Sigmoid colon (tissue), 6 donors: ENCODE measurements at regions not wholly inside any gene's neighbourhood (a gene's known extent, or its start where the extent isn't known, plus 50 kb on each side); places are given as distances from the start of the nearest gene placed in this dataset.

Experiments
- DNase-seq: peaks from one replicate; pipeline ENCODE4 v3.0.0-alpha.2; 2019
- H3K27ac ChIP-seq, 4 donors: fragments of 200-600 bp; sonication (generic); one replicate each; pipeline ENCODE4 v1.5.1; 2016 to 2019; ENCODE audit warnings: mild to moderate bottlenecking in 1 of 4
- H3K27me3 ChIP-seq, 3 donors: fragments of 200-600 bp; sonication (generic); one replicate each; pipeline ENCODE4 v1.5.1; 2019; ENCODE audit warnings: mild to moderate bottlenecking in 1 of 3
- H3K36me3 ChIP-seq, 4 donors: fragments of 200-600 bp; sonication (generic); one replicate each; pipeline ENCODE4 v1.5.1; 2016 to 2019
- H3K4me1 ChIP-seq, 4 donors: fragments of 200-600 bp; sonication (generic); one replicate each; pipeline ENCODE4 v1.5.1; 2017 to 2019
- H3K4me3 ChIP-seq, 4 donors: fragments of 200-600 bp; sonication (generic); one replicate each; pipeline ENCODE4 v1.5.1; 2017 to 2019; ENCODE audit warnings: mild to moderate bottlenecking in 2 of 4, moderate library complexity in 1 of 4
- H3K9me3 ChIP-seq, 4 donors: fragments of 200-600 bp in 3 of 4; sonication (generic) in 3 of 4; one replicate each; pipeline versions ENCODE4 v1.5.1 to v1.6.1; 2013 to 2019
- EP300 ChIP-seq, 4 donors: sonication (generic); formaldehyde crosslinking; IDR thresholded peaks; one replicate each; pipeline ENCODE4 v1.6.1; 2017; ENCODE audit warnings: antibody characterized with exemption in 4 of 4
- POLR2A ChIP-seq, 2 donors: fragments of 450-650 bp; IDR thresholded peaks; one replicate each; pipeline ENCODE4 v1.6.1; 2016; ENCODE audit warnings: antibody characterized with exemption in 2 of 2, mild to moderate bottlenecking in 2 of 2, moderate library complexity in 2 of 2
- POLR2AphosphoS5 ChIP-seq, 4 donors: sonication (generic); formaldehyde crosslinking; IDR thresholded peaks; one replicate each; pipeline ENCODE4 v1.6.1; 2017; ENCODE audit warnings: antibody characterized with exemption in 4 of 4
- WGBS, 2 donors: extraction: QIAGEN DNeasy Blood & Tissue Kit; methylation state at CpG; one replicate each; pipeline ENCODE4 v1.1.7; 2013; 5-methylcytosine and 5-hydroxymethylcytosine counted together
- intact Hi-C: fragments of 100-400 bp; cut with DNase I; formaldehyde crosslinking; loops from one replicate; pipeline ENCODE4 v1.15.1; 2023
- TF ChIP-seq, protein P1 (sequence below), 4 experiments: fragments of 450-650 bp in 3 of 4; fragments of 200-600 bp in 1 of 4; IDR thresholded peaks; one replicate each; pipeline ENCODE4 v1.5.1; 2016 to 2019; ENCODE audit warnings: antibody characterized with exemption in 4 of 4, mild to moderate bottlenecking in 3 of 4, moderate library complexity in 2 of 4
- donor health status: healthy with polysubstance abuse.
- donor health status: healthy.

GRCh38 chr13:65401315-65401714 lies 1828.8 kb downstream of the PCDH9 start:
- Histone ChIP-seq H3K36me3 (no peaks in the 10 kb centered on the region), H3K9me3 (no peaks in the 10 kb centered on the region), H3K27me3 (no peaks in the 10 kb centered on the region), H3K4me1 (no peaks in the 10 kb centered on the region), H3K27ac (no peak overlapping the region), H3K4me3 (no peak overlapping the region)
- TF ChIP-seq EP300 (IDR thresholded peaks at IDR 0.05) (no peak), POLR2A (IDR thresholded peaks at IDR 0.05) (no peak), POLR2AphosphoS5 (IDR thresholded peaks at IDR 0.05) (no peak)
- TF ChIP-seq, protein P1, sequence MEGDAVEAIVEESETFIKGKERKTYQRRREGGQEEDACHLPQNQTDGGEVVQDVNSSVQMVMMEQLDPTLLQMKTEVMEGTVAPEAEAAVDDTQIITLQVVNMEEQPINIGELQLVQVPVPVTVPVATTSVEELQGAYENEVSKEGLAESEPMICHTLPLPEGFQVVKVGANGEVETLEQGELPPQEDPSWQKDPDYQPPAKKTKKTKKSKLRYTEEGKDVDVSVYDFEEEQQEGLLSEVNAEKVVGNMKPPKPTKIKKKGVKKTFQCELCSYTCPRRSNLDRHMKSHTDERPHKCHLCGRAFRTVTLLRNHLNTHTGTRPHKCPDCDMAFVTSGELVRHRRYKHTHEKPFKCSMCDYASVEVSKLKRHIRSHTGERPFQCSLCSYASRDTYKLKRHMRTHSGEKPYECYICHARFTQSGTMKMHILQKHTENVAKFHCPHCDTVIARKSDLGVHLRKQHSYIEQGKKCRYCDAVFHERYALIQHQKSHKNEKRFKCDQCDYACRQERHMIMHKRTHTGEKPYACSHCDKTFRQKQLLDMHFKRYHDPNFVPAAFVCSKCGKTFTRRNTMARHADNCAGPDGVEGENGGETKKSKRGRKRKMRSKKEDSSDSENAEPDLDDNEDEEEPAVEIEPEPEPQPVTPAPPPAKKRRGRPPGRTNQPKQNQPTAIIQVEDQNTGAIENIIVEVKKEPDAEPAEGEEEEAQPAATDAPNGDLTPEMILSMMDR (IDR thresholded peaks at IDR 0.05): no peak
- intact Hi-C loops: no loop called here
- DNase-seq: no peak

- TF ChIP-seq POLR2AphosphoS5 (IDR thresholded peaks at IDR 0.05): no peak
- TF ChIP-seq POLR2A (IDR thresholded peaks at IDR 0.05): no peak
- no peaks in the 10 kb centered on the region for H3K27me3 ChIP-seq
- no peaks in the 10 kb centered on the region for H3K4me1 ChIP-seq
- 68 to 74% methylated on average over 2 of the region's 2 CpGs for WGBS, 2 donors
- H3K9me3 ChIP-seq: no peaks in the 10 kb centered on the region
- DNase-seq: no peak
- intact Hi-C loops: no loop called here
- no peak overlapping the region for H3K27ac ChIP-seq
- H3K4me3 ChIP-seq: no peak overlapping the region
- no peaks in the 10 kb centered on the region for H3K36me3 ChIP-seq
These were observed 1829.4 kb downstream of the PCDH9 start for GRCh38 chr13:65400702-65401101.

- Histone ChIP-seq H3K27ac (no peak overlapping the region), H3K4me3 (no peak overlapping the region), H3K27me3 (no peaks in the 10 kb centered on the region), H3K9me3 (peaks cover 0 to 4% (median 0%) of the 10 kb centered on the region in 4 donors), H3K4me1 (no peaks in the 10 kb centered on the region), H3K36me3 (no peaks in the 10 kb centered on the region)
- intact Hi-C loops: no loop called here
- WGBS, 2 donors: 72 to 80% methylated on average over 6 of the region's 6 CpGs
- no peak for DNase-seq
- TF ChIP-seq POLR2AphosphoS5 (IDR thresholded peaks at IDR 0.05) (no peak), POLR2A (IDR thresholded peaks at IDR 0.05) (no peak), EP300 (IDR thresholded peaks at IDR 0.05) (no peak)
- TF ChIP-seq, protein P1 (IDR thresholded peaks at IDR 0.05): no peak
These were observed 1842.3 kb downstream of the PCDH9 start for GRCh38 chr13:65387743-65388347.

- 54 to 76% methylated on average over 3 of the region's 3 CpGs for WGBS, 2 donors
- TF ChIP-seq EP300 (IDR thresholded peaks at IDR 0.05) (no peak), POLR2A (IDR thresholded peaks at IDR 0.05) (no peak), POLR2AphosphoS5 (IDR thresholded peaks at IDR 0.05) (no peak)
- TF ChIP-seq, protein P1 (IDR thresholded peaks at IDR 0.05): no peak
- no peak overlapping the region for H3K27ac ChIP-seq
These were observed 1851.1 kb downstream of the PCDH9 start for GRCh38 chr13:65378943-65379519.

GRCh38 chr13:65378484-65378883 lies 1851.7 kb downstream of the PCDH9 start:
- TF ChIP-seq EP300 (IDR thresholded peaks at IDR 0.05) (no peak), POLR2AphosphoS5 (IDR thresholded peaks at IDR 0.05) (no peak), POLR2A (IDR thresholded peaks at IDR 0.05) (no peak)
- TF ChIP-seq, protein P1 (IDR thresholded peaks at IDR 0.05): no peak

More at GRCh38 chr13:65378943-65379519, 1851.1 kb downstream of the PCDH9 start:
- DNase-seq: no peak
- no peaks in the 10 kb centered on the region for H3K36me3 ChIP-seq
- H3K4me1 ChIP-seq: peaks cover 0 to 3% (median 0%) of the 10 kb centered on the region in 4 donors
- intact Hi-C loops: no loop called here
- H3K27me3 ChIP-seq: no peaks in the 10 kb centered on the region
- H3K4me3 ChIP-seq: no peak overlapping the region
- H3K9me3 ChIP-seq: peaks cover 0 to 11% (median 7%) of the 10 kb centered on the region in 4 donors

More at GRCh38 chr13:65378484-65378883, 1851.7 kb downstream of the PCDH9 start:
- no peak for DNase-seq
- intact Hi-C loops: no loop called here
- H3K27me3 ChIP-seq: no peaks in the 10 kb centered on the region
- H3K4me3 ChIP-seq: no peak overlapping the region
- H3K9me3 ChIP-seq: peaks cover 0 to 11% (median 7%) of the 10 kb centered on the region in 4 donors
- H3K36me3 ChIP-seq: no peaks in the 10 kb centered on the region
- peaks cover 0 to 3% (median 0%) of the 10 kb centered on the region in 4 donors for H3K4me1 ChIP-seq
- WGBS, 2 donors: 88 to 89% methylated on average over 1 of the region's 1 CpG
- no peak overlapping the region for H3K27ac ChIP-seq
